ENCODE measurements at regions not wholly inside any gene's neighbourhood (a gene's known extent, or its start where the extent isn't known, plus 50 kb on each side); places are given as distances from the start of the nearest gene placed in this dataset.

DNA sequence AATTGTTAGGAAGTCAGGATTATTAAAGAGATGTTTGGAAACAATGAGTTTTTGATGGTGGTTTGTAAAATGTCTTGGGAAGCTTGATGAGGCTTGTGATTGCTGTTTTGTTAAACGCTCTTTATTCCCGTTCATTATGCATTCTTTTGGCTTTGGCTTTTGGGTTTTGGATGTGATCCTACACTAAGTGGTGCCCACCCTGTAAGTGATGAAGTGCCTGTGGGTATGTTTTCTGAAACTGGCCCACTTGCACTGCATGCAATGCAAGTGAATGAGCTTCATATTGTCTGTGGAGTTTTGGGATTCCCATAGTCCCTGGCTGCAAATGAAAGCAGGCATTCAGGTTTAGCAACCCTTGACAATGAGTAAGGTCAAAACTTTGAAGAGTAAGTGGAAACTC lies 1035.5 kb upstream of the WWC1 start:
- no peak overlapping the region for H3K4me2 ChIP-seq (replicated peaks; ENCODE audit: low read depth, low read length, poor library complexity, severe bottlenecking)
- no peak overlapping the region for H3K27ac Mint-ChIP-seq
- H3K4me1 Mint-ChIP-seq = no peaks in the 10 kb centered on the region
- intact Hi-C loops (cut with micrococcal nuclease) = no loop called here
- H3K4me3 Mint-ChIP-seq = no peak overlapping the region
- CTCF ChIA-PET = no interaction called here
- no peaks in the 10 kb centered on the region for H3K4me1 ChIP-seq (ENCODE audit: control insufficient read depth in 2 of 2, insufficient read depth in 2 of 2, low read length in 2 of 2)
- no peaks in the 10 kb centered on the region for H3K27me3 ChIP-seq (replicated peaks in 1 of 4; ENCODE audit: control extremely low read depth in 1 of 4, control insufficient read depth in 3 of 4, insufficient read depth in 4 of 4, low read length in 3 of 4)
- H3K79me2 ChIP-seq (ENCODE audit: control insufficient read depth, insufficient read depth, low read length) = no peaks in the 10 kb centered on the region
- H3K9me3 ChIP-seq (ENCODE audit: control extremely low read depth in 1 of 3, control insufficient read depth in 2 of 3, insufficient read depth in 1 of 3, low read length in 2 of 3) = no peaks in the 10 kb centered on the region
- ATAC-seq (ENCODE audit: low read depth) (no peak), DNase-seq (no peak)
- H2AFZ ChIP-seq (ENCODE audit: insufficient read depth, low read depth, low read length, poor library complexity, severe bottlenecking) = no peak overlapping the region
- WGBS (ENCODE audit: insufficient coverage) = 100% methylated on average over 1 of the region's 2 CpGs
- no peak overlapping the region for H3K4me3 ChIP-seq (ENCODE audit: control extremely low read depth in 1 of 5, extremely low read depth in 1 of 5, insufficient read depth in 1 of 5, low read depth in 2 of 5, low read length in 4 of 5)
- TF ChIP-seq EZH2 (IDR thresholded peaks at IDR 0.05; ENCODE audit: borderline replicate concordance, insufficient read depth, low read depth, low read length, poor library complexity, severe bottlenecking) = no peak
- no peak overlapping the region for H3K9ac ChIP-seq (ENCODE audit: low read length)
- H3K9me3 Mint-ChIP-seq (ENCODE audit: insufficient read depth) = no peaks in the 10 kb centered on the region
- no peaks in the 10 kb centered on the region for H3K27me3 Mint-ChIP-seq
- H4K20me1 ChIP-seq (ENCODE audit: control insufficient read depth, insufficient read depth, low read length, poor library complexity, severe bottlenecking) = no peaks in the 10 kb centered on the region
- H3K36me3 ChIP-seq (replicated peaks in 1 of 2; ENCODE audit: control extremely low read depth in 1 of 2, control insufficient read depth in 1 of 2, extremely low read depth in 1 of 2, insufficient read depth in 2 of 2, low read length in 1 of 2) = no peaks in the 10 kb centered on the region
- no peak overlapping the region for H3K27ac ChIP-seq (ENCODE audit: low read length in 2 of 2)
- POLR2A ChIA-PET = no interaction called here

DNA sequence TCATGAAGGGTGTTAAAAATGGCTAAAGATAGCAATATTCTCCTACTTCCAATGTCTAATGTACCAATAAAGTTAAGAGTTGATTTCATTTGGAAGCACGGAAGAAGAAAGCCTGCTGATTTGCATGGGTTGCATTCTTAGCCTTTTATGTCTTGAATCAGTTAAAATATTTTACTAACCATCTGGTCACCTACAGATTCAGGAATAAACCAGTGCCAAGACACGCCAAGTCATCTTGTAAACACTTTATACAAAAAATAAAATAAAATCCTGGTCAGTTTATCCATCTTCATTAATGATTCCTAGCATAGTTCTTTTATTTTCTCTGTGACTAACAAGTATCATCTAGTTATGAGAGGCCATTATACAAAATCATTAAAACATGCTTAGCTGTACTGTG lies 1031.6 kb upstream of the WWC1 start:
- no peaks in the 10 kb centered on the region for H3K9me3 Mint-ChIP-seq (ENCODE audit: insufficient read depth)
- Histone ChIP-seq H3K9ac (ENCODE audit: low read length) (no peak overlapping the region), H4K20me1 (ENCODE audit: control insufficient read depth, insufficient read depth, low read length, poor library complexity, severe bottlenecking) (no peaks in the 10 kb centered on the region), H3K4me1 (ENCODE audit: control insufficient read depth in 2 of 2, insufficient read depth in 2 of 2, low read length in 2 of 2) (no peaks in the 10 kb centered on the region), H3K27me3 (replicated peaks in 1 of 4; ENCODE audit: control extremely low read depth in 1 of 4, control insufficient read depth in 3 of 4, insufficient read depth in 4 of 4, low read length in 3 of 4) (no peaks in the 10 kb centered on the region), H2AFZ (ENCODE audit: insufficient read depth, low read depth, low read length, poor library complexity, severe bottlenecking) (no peak overlapping the region), H3K27ac (ENCODE audit: low read length in 2 of 2) (no peak overlapping the region), H3K79me2 (ENCODE audit: control insufficient read depth, insufficient read depth, low read length) (no peaks in the 10 kb centered on the region), H3K4me2 (replicated peaks; ENCODE audit: low read depth, low read length, poor library complexity, severe bottlenecking) (no peak overlapping the region), H3K4me3 (ENCODE audit: control extremely low read depth in 1 of 5, extremely low read depth in 1 of 5, insufficient read depth in 1 of 5, low read depth in 2 of 5, low read length in 4 of 5) (no peak overlapping the region), H3K9me3 (ENCODE audit: control extremely low read depth in 1 of 3, control insufficient read depth in 2 of 3, insufficient read depth in 1 of 3, low read length in 2 of 3) (no peaks in the 10 kb centered on the region), H3K36me3 (replicated peaks in 1 of 2; ENCODE audit: control extremely low read depth in 1 of 2, control insufficient read depth in 1 of 2, extremely low read depth in 1 of 2, insufficient read depth in 2 of 2, low read length in 1 of 2) (no peaks in the 10 kb centered on the region)
- ATAC-seq (ENCODE audit: low read depth) (no peak), DNase-seq (no peak)
- H3K4me3 Mint-ChIP-seq = no peak overlapping the region
- no peak overlapping the region for H3K27ac Mint-ChIP-seq
- POLR2A ChIA-PET = no interaction called here
- WGBS (ENCODE audit: insufficient coverage) = no CpG with 5 or more reads among the region's 2 CpGs
- no peaks in the 10 kb centered on the region for H3K27me3 Mint-ChIP-seq
- H3K4me1 Mint-ChIP-seq = no peaks in the 10 kb centered on the region
- intact Hi-C loops (cut with micrococcal nuclease) = no loop called here
- CTCF ChIA-PET = no interaction called here
- TF ChIP-seq, protein P1, sequence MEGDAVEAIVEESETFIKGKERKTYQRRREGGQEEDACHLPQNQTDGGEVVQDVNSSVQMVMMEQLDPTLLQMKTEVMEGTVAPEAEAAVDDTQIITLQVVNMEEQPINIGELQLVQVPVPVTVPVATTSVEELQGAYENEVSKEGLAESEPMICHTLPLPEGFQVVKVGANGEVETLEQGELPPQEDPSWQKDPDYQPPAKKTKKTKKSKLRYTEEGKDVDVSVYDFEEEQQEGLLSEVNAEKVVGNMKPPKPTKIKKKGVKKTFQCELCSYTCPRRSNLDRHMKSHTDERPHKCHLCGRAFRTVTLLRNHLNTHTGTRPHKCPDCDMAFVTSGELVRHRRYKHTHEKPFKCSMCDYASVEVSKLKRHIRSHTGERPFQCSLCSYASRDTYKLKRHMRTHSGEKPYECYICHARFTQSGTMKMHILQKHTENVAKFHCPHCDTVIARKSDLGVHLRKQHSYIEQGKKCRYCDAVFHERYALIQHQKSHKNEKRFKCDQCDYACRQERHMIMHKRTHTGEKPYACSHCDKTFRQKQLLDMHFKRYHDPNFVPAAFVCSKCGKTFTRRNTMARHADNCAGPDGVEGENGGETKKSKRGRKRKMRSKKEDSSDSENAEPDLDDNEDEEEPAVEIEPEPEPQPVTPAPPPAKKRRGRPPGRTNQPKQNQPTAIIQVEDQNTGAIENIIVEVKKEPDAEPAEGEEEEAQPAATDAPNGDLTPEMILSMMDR (IDR thresholded peaks at IDR 0.05) = no peak
- no peak for TF ChIP-seq EZH2 (IDR thresholded peaks at IDR 0.05; ENCODE audit: borderline replicate concordance, insufficient read depth, low read depth, low read length, poor library complexity, severe bottlenecking)
